HG02571 (cell line): ENCODE measurements at regions not wholly inside any gene's neighbourhood (a gene's known extent, or its start where the extent isn't known, plus 50 kb on each side); places are given as distances from the start of the nearest gene placed in this dataset.

Source experiments
- ATAC-seq: cut with Tn5 transposase; IDR thresholded peaks from one replicate; pipeline ENCODE4 v1.9.1; 2021; ENCODE audit warnings: mild to moderate bottlenecking, moderate library complexity; ENCODE audit not compliant: unreplicated experiment

GRCh38 chr4:123913598-123913997 is 517.0 kb downstream of the SPRY1 start:
- ATAC-seq = no peak

DNA sequence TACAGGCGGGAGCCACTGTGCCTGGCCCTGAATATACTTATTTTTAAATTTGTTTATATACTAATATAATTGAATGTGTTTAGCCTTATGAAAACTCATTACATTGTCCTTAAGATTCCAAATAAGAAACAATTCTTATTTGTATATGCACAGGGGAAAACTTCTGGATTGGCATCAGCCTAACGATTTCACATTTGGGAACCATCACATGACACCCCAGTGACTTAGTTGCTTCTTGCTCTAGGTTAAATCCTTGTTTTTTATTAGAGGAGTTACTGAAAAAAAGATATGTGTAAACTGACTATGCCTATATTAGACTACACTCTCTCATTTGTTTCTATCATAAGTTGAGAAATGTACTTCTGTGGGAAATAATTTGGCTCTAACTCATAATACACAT is 520.2 kb downstream of the SPRY1 start:
- no peak for ATAC-seq

GRCh38 chr4:123919576-123920098 is 523.0 kb downstream of the SPRY1 start:
- ATAC-seq = no peak

- no peak for ATAC-seq
These were observed 524.7 kb downstream of the SPRY1 start for GRCh38 chr4:123921339-123921738.

- no peak for ATAC-seq
These were observed 526.3 kb downstream of the SPRY1 start for GRCh38 chr4:123922847-123923246.

- ATAC-seq = no peak
These were observed 527.9 kb downstream of the SPRY1 start for GRCh38 chr4:123924536-123924935.

GRCh38 chr4:123929565-123929964 is 533.0 kb downstream of the SPRY1 start:
- no peak for ATAC-seq

DNA sequence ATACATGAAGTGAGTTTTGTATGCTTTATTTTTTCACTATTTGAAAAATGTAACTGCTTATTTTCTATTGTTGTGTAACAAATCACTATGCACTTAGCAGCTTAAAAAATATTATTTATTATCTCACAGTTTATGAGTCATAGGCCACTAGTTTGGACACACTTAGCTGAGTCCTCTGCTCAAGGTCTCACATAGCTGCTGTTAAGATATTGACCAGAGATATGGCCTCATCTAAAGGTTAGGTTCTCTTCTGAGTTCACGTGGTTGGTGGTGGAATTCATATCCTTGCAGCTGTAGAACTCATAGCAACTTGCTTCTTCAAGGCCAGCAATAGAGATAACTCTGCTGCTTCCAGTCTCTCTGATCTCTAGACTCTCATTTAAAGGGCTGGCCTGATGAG is 534.4 kb downstream of the SPRY1 start:
- ATAC-seq = no peak

- ATAC-seq = no peak
These were observed 537.5 kb downstream of the SPRY1 start for GRCh38 chr4:123934096-123934495.

DNA sequence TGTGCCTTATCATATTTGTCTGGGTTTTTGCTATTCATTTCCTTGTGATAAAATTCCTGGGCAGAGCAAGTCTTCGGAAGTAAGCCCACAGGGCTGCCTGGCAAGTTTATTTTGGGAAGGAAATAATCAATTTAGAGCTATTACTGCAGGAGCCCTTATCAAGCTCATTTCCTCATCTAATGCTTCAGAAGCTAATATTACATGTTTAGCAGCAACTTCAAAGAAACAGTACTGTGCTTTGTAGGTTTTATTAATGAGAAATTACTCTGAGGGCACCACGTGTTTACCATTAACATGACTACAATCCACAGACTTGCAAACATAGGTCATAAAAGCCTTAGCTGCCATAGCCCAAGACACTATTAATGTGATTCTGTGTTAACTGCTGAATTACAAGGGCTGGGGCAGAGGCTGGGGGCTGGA is 540.0 kb downstream of the SPRY1 start:
- no peak for ATAC-seq

GRCh38 chr4:123937581-123937980 is 541.0 kb downstream of the SPRY1 start:
- no peak for ATAC-seq

DNA sequence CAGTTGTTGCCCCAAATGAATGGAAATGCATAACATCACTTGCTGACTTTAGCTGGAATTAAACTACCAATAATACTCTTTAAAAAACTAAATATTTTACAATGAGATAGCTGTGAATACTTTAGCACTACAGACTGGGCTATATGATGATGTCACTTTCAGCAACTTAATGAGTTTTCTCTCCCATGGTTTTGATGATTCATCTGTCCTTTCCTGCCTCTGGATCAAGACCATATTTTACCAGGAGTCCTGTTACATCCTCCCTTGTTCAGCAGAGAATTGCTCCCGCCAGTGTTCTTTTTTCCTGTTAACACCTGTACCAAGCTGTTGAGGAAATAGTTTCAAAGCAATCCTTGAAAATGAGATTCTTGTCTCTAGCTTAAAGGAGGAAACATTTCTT is 543.0 kb downstream of the SPRY1 start:
- ATAC-seq = no peak

DNA sequence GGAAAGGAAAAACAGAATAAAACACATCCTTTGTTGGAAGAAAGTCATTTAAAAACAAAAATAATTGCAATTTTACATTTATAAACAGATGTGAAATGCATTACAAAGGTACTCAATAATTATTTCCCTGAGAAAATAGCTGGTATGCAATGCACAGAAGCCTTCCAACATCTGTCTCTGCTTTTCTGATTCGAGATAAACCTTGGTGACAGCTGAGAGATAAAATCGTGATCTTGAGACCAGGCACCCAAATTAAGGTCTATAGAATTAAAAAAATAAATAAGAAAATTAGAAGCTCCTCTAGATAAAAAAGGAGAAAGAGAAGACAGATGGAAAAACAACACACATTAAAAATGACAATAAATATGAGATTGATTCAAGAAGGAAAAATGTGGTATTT is 544.0 kb downstream of the SPRY1 start:
- no peak for ATAC-seq

- no peak for ATAC-seq
These were observed 544.7 kb downstream of the SPRY1 start for GRCh38 chr4:123941306-123941705.

GRCh38 chr4:123943976-123944375 is 547.4 kb downstream of the SPRY1 start:
- ATAC-seq = no peak

- no peak for ATAC-seq
These were observed 548.7 kb downstream of the SPRY1 start for GRCh38 chr4:123945301-123945700.

- no peak for ATAC-seq
These were observed 553.9 kb downstream of the SPRY1 start for GRCh38 chr4:123950530-123950929.

- ATAC-seq = no peak
These were observed 556.1 kb downstream of the SPRY1 start for GRCh38 chr4:123952530-123953274.

GRCh38 chr4:123953566-123953965 is 557.0 kb downstream of the SPRY1 start:
- ATAC-seq = no peak

- ATAC-seq = no peak
These were observed 557.6 kb downstream of the SPRY1 start for GRCh38 chr4:123954220-123954619.

DNA sequence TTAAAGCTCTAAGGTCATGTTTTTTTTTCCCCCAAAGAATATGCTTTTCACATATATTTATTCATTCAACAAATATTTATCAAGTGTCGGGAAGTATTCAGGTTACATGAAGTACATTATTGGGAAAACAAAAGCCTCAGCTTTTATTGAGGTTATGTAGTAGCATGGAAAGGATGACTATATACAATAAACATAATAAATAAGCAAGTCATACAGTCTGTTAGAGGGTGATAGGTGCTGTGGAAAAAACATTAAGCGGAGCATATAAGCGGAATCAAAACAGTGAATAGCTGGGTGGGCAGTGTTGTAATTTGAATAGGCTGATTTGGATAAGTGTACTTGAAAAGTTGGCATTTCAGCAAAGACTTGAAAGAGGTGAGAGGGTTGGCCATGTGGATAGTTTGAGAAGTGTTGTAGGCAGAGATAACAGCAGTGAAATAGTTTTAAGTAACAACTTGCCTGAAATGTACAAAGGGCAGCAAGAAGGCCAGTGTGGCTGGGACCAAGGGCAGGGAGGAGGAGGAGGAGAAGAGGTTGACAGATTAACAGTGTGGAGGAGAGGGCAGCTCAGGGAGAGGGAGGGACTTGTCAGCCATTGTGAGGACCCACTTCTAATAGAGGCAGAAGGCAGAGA is 558.7 kb downstream of the SPRY1 start:
- no peak for ATAC-seq

GRCh38 chr4:123956204-123956603 is 559.6 kb downstream of the SPRY1 start:
- ATAC-seq = no peak
